Tibial artery (tissue), 4 donors: ENCODE measurements at regions not wholly inside any gene's neighbourhood (a gene's known extent, or its start where the extent isn't known, plus 50 kb on each side); places are given as distances from the start of the nearest gene placed in this dataset.

ENCODE experiments used
- DNase-seq, 2 donors: peaks; one replicate each; pipeline ENCODE4 v3.0.0-alpha.2; 2019
- H3K27ac ChIP-seq, 2 donors: fragments of 200-600 bp; sonication (generic) in 1 of 2; 1 replicate in 1 of 2; 2 replicates in 1 of 2; pipeline ENCODE4 v1.5.1; 2018 to 2019; ENCODE audit warnings: mild to moderate bottlenecking in 1 of 2
- H3K27me3 ChIP-seq, 2 donors: fragments of 200-600 bp; sonication (generic) in 1 of 2; one replicate each; pipeline versions ENCODE4 v1.5.1 to v1.6.0; 2016 to 2019
- H3K36me3 ChIP-seq, 3 donors: fragments of 200-600 bp; sonication (generic) in 2 of 3; one replicate each; pipeline ENCODE4 v1.5.1; 2016 to 2019; ENCODE audit warnings: mild to moderate bottlenecking in 2 of 3
- H3K4me1 ChIP-seq, 4 donors: fragments of 200-600 bp; sonication (generic) in 2 of 4; 1 replicate in 3 of 4; 2 replicates in 1 of 4; pipeline ENCODE4 v1.5.1; 2016 to 2019
- H3K4me3 ChIP-seq, 2 donors: fragments of 200-600 bp; sonication (generic) in 1 of 2; 1 replicate in 1 of 2; 2 replicates in 1 of 2; pipeline ENCODE4 v1.5.1; 2018 to 2019; ENCODE audit warnings: mild to moderate bottlenecking in 2 of 2
- H3K9me3 ChIP-seq, 3 donors: fragments of 200-600 bp; sonication (generic) in 1 of 3; one replicate each; pipeline ENCODE4 v1.5.1; 2016 to 2019
- intact Hi-C: fragments of 100-400 bp; cut with DNase I; formaldehyde crosslinking; loops from one replicate; pipeline ENCODE4 v1.15.0; 2023; ENCODE audit warnings: low total_unique reads
- TF ChIP-seq, protein P1 (sequence below), 2 experiments: fragments of 200-600 bp in 1 of 2; fragments of 450-650 bp in 1 of 2; IDR thresholded peaks; one replicate each; pipeline ENCODE4 v1.5.1; 2017 to 2019; ENCODE audit warnings: antibody characterized with exemption in 2 of 2, mild to moderate bottlenecking in 1 of 2, moderate library complexity in 1 of 2

GRCh38 chr9:16358751-16359150 lies 511.7 kb downstream of the BNC2 start:
- no peak overlapping the region for H3K4me3 ChIP-seq
- DNase-seq = no peak
- no peaks in the 10 kb centered on the region for H3K9me3 ChIP-seq
- no peaks in the 10 kb centered on the region for H3K27me3 ChIP-seq
- H3K4me1 ChIP-seq = no peaks in the 10 kb centered on the region
- TF ChIP-seq, protein P1, sequence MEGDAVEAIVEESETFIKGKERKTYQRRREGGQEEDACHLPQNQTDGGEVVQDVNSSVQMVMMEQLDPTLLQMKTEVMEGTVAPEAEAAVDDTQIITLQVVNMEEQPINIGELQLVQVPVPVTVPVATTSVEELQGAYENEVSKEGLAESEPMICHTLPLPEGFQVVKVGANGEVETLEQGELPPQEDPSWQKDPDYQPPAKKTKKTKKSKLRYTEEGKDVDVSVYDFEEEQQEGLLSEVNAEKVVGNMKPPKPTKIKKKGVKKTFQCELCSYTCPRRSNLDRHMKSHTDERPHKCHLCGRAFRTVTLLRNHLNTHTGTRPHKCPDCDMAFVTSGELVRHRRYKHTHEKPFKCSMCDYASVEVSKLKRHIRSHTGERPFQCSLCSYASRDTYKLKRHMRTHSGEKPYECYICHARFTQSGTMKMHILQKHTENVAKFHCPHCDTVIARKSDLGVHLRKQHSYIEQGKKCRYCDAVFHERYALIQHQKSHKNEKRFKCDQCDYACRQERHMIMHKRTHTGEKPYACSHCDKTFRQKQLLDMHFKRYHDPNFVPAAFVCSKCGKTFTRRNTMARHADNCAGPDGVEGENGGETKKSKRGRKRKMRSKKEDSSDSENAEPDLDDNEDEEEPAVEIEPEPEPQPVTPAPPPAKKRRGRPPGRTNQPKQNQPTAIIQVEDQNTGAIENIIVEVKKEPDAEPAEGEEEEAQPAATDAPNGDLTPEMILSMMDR (IDR thresholded peaks at IDR 0.05) = no peak
- intact Hi-C loops = no loop called here
- no peak overlapping the region for H3K27ac ChIP-seq
- H3K36me3 ChIP-seq = no peaks in the 10 kb centered on the region
